HCT116 (cell line): ENCODE measurements at regions not wholly inside any gene's neighbourhood (a gene's known extent, or its start where the extent isn't known, plus 50 kb on each side); places are given as distances from the start of the nearest gene placed in this dataset.

Experiments used
- ATAC-seq: fragments of 200-7000 bp; cut with Tn5 transposase; 2 replicates; pipeline ENCODE4 v1.9.1; 2020; ENCODE audit warnings: mild to moderate bottlenecking, moderate library complexity
- BruUV-seq: library from RNA; stranded (reverse); fragments of 400-500 nt; replicated peaks from 2 replicates; lab custom pipeline; 2021; lab: Mats Ljungman, UMichigan
- CTCF ChIA-PET: fragments of 300-600 bp; sonication (Branson Sonifier 250); formaldehyde crosslinking; loops from one replicate; lab custom pipeline; 2021; ENCODE audit warnings: antibody characterized with exemption; lab: Charles Lee
- POLR2A ChIA-PET: fragments of 300-600, 350-600 bp; sonication (Branson Sonifier 250); formaldehyde crosslinking; loops from one replicate; lab custom pipeline; 2021; ENCODE audit warnings: antibody characterized with exemption; lab: Charles Lee
- RAD21 ChIA-PET, 2 experiments: fragments of 300-600 bp; sonication (Branson Sonifier 250); formaldehyde crosslinking; loops; one replicate each; lab custom pipeline; 2023; ENCODE audit warnings: low total read pairs in 2 of 2; ENCODE audit not compliant: uncharacterized antibody in 2 of 2, unreplicated experiment in 2 of 2, low non-redundant PET in 1 of 2; lab: Charles Lee
- DNase-seq: peaks from one replicate; pipeline ENCODE4 v3.0.0-alpha.2; 2010; ENCODE audit warnings: low read depth, low spot score
- H2AFZ ChIP-seq: fragments of 200-600 bp; shearing (Covaris generic), sonication (generic); 2 replicates; pipeline ENCODE4 v1.6.1; 2017; ENCODE audit warnings: low read depth, mixed run types, mixed read lengths, antibody characterized with exemption, low read length; ENCODE audit not compliant: poor library complexity, severe bottlenecking
- H3K27ac ChIP-seq: 2 replicates; pipeline ENCODE4 v1.5.1; 2012; ENCODE audit warnings: low read depth, low read length
- H3K27me3 ChIP-seq: fragments of 200-600 bp; sonication (generic); 2 replicates; pipeline ENCODE4 v1.6.1; 2016; ENCODE audit warnings: mixed run types, low read length, mixed read lengths; ENCODE audit not compliant: insufficient read depth
- H3K36me3 ChIP-seq, 2 experiments: fragments of 200-500 bp in 1 of 2; fragments of 200-600 bp in 1 of 2; sonication (Bioruptor generic) in 1 of 2; sonication (generic) in 1 of 2; 2 replicates each; pipeline versions ENCODE4 v1.5.1 to v1.6.1; 2014 to 2016; ENCODE audit warnings: low read length in 2 of 2, inconsistent platforms in 1 of 2, mixed read lengths in 1 of 2, mixed run types in 1 of 2; ENCODE audit not compliant: insufficient read depth in 2 of 2, control insufficient read depth in 1 of 2
- H3K4me1 ChIP-seq, 2 experiments: fragments of 200-600 bp in 1 of 2; sonication (generic) in 1 of 2; 2 replicates each; pipeline versions ENCODE4 v1.5.1 to v1.6.1; 2012 to 2017; ENCODE audit warnings: low read length in 2 of 2, inconsistent platforms in 1 of 2, mild to moderate bottlenecking in 1 of 2, mixed read lengths in 1 of 2, mixed run types in 1 of 2, moderate library complexity in 1 of 2; ENCODE audit not compliant: insufficient read depth in 2 of 2, control insufficient read depth in 1 of 2
- H3K4me2 ChIP-seq: fragments of 200-600 bp; sonication (generic); 2 replicates; pipeline ENCODE4 v1.6.1; 2017; ENCODE audit warnings: mixed run types, low read length, mixed read lengths
- H3K4me3 ChIP-seq, 2 experiments: fragments of 200-600 bp in 1 of 2; sonication (generic) in 1 of 2; replicated peaks in 1 of 2; 2 replicates each; pipeline ENCODE4 v1.5.1; 2011 to 2016; ENCODE audit warnings: low read length in 2 of 2, control low read depth in 1 of 2, low read depth in 1 of 2, mild to moderate bottlenecking in 1 of 2, mixed read lengths in 1 of 2, mixed run types in 1 of 2
- H3K79me2 ChIP-seq: fragments of 200-600 bp; sonication (generic); 2 replicates; pipeline ENCODE4 v1.6.1; 2017; ENCODE audit warnings: mild to moderate bottlenecking, mixed run types, low read length, moderate library complexity, mixed read lengths; ENCODE audit not compliant: insufficient read depth
- H3K9ac ChIP-seq: fragments of 200-600 bp; sonication (generic); 2 replicates; pipeline ENCODE4 v1.6.1; 2016; ENCODE audit warnings: low read length, mixed read lengths
- H3K9me2 ChIP-seq: fragments of 200-600 bp; sonication (generic), shearing (Covaris generic); 2 replicates; pipeline ENCODE4 v1.6.1; 2017; ENCODE audit warnings: mixed run types, mild to moderate bottlenecking, moderate library complexity; ENCODE audit not compliant: insufficient read depth
- H3K9me3 ChIP-seq, 2 experiments: fragments of 200-500 bp in 1 of 2; fragments of 200-600 bp in 1 of 2; sonication (Bioruptor generic) in 1 of 2; sonication (generic) in 1 of 2; 2 replicates each; pipeline ENCODE4 v1.6.1; 2014 to 2017; ENCODE audit warnings: low read length in 2 of 2, mixed read lengths in 2 of 2, inconsistent platforms in 1 of 2, low read depth in 1 of 2, mild to moderate bottlenecking in 1 of 2, mixed run types in 1 of 2, moderate library complexity in 1 of 2; ENCODE audit not compliant: control insufficient read depth in 1 of 2, insufficient read depth in 1 of 2
- H4K20me1 ChIP-seq: fragments of 200-600 bp; sonication (generic), shearing (Covaris generic); 2 replicates; pipeline ENCODE4 v1.6.1; 2017; ENCODE audit warnings: mixed run types, mild to moderate bottlenecking, moderate library complexity; ENCODE audit not compliant: insufficient read depth
- CBX3 ChIP-seq: IDR thresholded peaks from 2 replicates; pipeline ENCODE4 v1.6.1; 2012; ENCODE audit warnings: low read depth
- EGR1 ChIP-seq: IDR thresholded peaks from 2 replicates; pipeline ENCODE4 v1.6.1; 2012; ENCODE audit warnings: low read depth
- ELF1 ChIP-seq: IDR thresholded peaks from 2 replicates; pipeline ENCODE4 v1.6.1; 2012; ENCODE audit warnings: low read depth, borderline replicate concordance
- EZH2 ChIP-seq: fragments of 200-600 bp; sonication (generic); IDR thresholded peaks from 2 replicates; pipeline ENCODE4 v1.6.1; 2017; ENCODE audit warnings: antibody characterized with exemption, mixed run types
- EZH2phosphoT487 ChIP-seq: fragments of 200-600 bp; IDR thresholded peaks from 2 replicates; pipeline ENCODE4 v1.6.1; 2018; ENCODE audit warnings: antibody characterized with exemption, borderline replicate concordance
- JUND ChIP-seq: IDR thresholded peaks from 2 replicates; pipeline ENCODE4 v1.6.1; 2012
- POLR2A ChIP-seq: IDR thresholded peaks from 2 replicates; pipeline ENCODE4 v1.7.0; 2011; ENCODE audit warnings: borderline replicate concordance; ENCODE audit not compliant: insufficient read depth, insufficient read length; ENCODE audit errors: extremely low read depth
- POLR2AphosphoS5 ChIP-seq: IDR thresholded peaks from 2 replicates; pipeline ENCODE4 v1.6.1; 2011; ENCODE audit warnings: mild to moderate bottlenecking, low read depth, low read length, moderate library complexity
- SIN3A ChIP-seq: IDR thresholded peaks from 2 replicates; pipeline ENCODE4 v1.6.1; 2012; ENCODE audit warnings: low read depth
- SRF ChIP-seq: IDR thresholded peaks from 2 replicates; pipeline ENCODE4 v1.6.1; 2012; ENCODE audit warnings: low read depth
- TCF7L2 ChIP-seq: IDR thresholded peaks from 2 replicates; pipeline ENCODE4 v1.7.0; 2011; ENCODE audit warnings: borderline replicate concordance, inconsistent platforms; ENCODE audit not compliant: insufficient read depth, insufficient read length; ENCODE audit errors: extremely low read depth
- YY1 ChIP-seq: IDR thresholded peaks from 2 replicates; pipeline ENCODE4 v1.6.1; 2011; ENCODE audit warnings: low read length, low read depth, moderate library complexity, mild to moderate bottlenecking; ENCODE audit not compliant: insufficient replicate concordance; ENCODE audit errors: extremely low read depth
- ZFX ChIP-seq: fragments of 450-650 bp; IDR thresholded peaks from 2 replicates; pipeline ENCODE4 v1.6.1; 2017
- ZNF274 ChIP-seq: fragments of 200-500 bp; sonication (Bioruptor generic); IDR thresholded peaks from 2 replicates; pipeline ENCODE4 v1.6.1; 2014; ENCODE audit warnings: mild to moderate bottlenecking, low read depth, low read length, inconsistent platforms
- intact Hi-C: fragments of 100-400 bp; cut with micrococcal nuclease; formaldehyde crosslinking; loops from 2 replicates; pipeline ENCODE4 v1.10.0; 2022
- TF ChIP-seq, protein P1 (sequence below): IDR thresholded peaks from 2 replicates; pipeline ENCODE4 v1.6.1; 2011; ENCODE audit warnings: mild to moderate bottlenecking, low read length, moderate library complexity; ENCODE audit not compliant: insufficient replicate concordance; ENCODE audit errors: extremely low read depth

DNA sequence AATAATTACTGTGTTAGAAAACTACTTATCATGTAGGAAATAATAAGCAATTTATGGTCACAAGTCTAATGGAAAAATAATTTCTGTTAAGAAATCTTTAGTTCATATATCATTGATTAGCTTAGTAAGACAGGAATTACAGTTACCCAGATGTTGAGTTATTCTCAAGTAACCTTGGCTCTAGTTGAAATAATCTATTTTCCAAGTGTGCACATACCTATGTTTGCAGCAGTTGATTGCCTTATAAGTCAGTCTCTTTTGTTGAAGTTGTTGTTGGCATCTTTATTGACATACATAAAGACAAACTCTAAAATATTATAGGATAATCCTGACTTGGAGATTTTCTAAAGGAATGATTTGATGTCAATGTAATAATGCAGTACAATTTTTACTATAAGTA, 511.4 kb upstream of the KLF12 start:
- no peak overlapping the region for H3K27ac ChIP-seq
- no peaks in the 10 kb centered on the region for H3K9me3 ChIP-seq
- ChIA-PET CTCF (no interaction called here), RAD21 (no interaction called here), POLR2A (no interaction called here)
- no TSS peak for BruUV-seq
- no peaks in the 10 kb centered on the region for H3K36me3 ChIP-seq
- H3K4me1 ChIP-seq = no peaks in the 10 kb centered on the region
- no peaks in the 10 kb centered on the region for H3K79me2 ChIP-seq
- no peaks in the 10 kb centered on the region for H3K27me3 ChIP-seq
- ATAC-seq = no peak
- no peak overlapping the region for H3K4me2 ChIP-seq
- intact Hi-C loops = no loop called here
- TF ChIP-seq SRF (no peak), ZNF274 (no peak), EGR1 (no peak), JUND (no peak), POLR2AphosphoS5 (no peak), EZH2phosphoT487 (no peak), ZFX (no peak), ELF1 (no peak), EZH2 (no peak), POLR2A (no peak), TCF7L2 (no peak), SIN3A (no peak), YY1 (no peak), CBX3 (no peak)
- TF ChIP-seq, protein P1, sequence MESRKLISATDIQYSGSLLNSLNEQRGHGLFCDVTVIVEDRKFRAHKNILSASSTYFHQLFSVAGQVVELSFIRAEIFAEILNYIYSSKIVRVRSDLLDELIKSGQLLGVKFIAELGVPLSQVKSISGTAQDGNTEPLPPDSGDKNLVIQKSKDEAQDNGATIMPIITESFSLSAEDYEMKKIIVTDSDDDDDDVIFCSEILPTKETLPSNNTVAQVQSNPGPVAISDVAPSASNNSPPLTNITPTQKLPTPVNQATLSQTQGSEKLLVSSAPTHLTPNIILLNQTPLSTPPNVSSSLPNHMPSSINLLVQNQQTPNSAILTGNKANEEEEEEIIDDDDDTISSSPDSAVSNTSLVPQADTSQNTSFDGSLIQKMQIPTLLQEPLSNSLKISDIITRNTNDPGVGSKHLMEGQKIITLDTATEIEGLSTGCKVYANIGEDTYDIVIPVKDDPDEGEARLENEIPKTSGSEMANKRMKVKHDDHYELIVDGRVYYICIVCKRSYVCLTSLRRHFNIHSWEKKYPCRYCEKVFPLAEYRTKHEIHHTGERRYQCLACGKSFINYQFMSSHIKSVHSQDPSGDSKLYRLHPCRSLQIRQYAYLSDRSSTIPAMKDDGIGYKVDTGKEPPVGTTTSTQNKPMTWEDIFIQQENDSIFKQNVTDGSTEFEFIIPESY = no peak
- H2AFZ ChIP-seq = no peak overlapping the region
- H3K9me2 ChIP-seq = no peaks in the 10 kb centered on the region
- no peaks in the 10 kb centered on the region for H4K20me1 ChIP-seq
- no peak overlapping the region for H3K4me3 ChIP-seq
- no peak for DNase-seq
- H3K9ac ChIP-seq = no peak overlapping the region
